Tibial nerve (tissue), 4 donors: ENCODE measurements at regions not wholly inside any gene's neighbourhood (a gene's known extent, or its start where the extent isn't known, plus 50 kb on each side); places are given as distances from the start of the nearest gene placed in this dataset.

Source experiments
- EP300 ChIP-seq, 2 donors: sonication (generic); formaldehyde crosslinking; IDR thresholded peaks; one replicate each; pipeline ENCODE4 v1.6.1; 2017; ENCODE audit warnings: antibody characterized with exemption in 2 of 2, mild to moderate bottlenecking in 1 of 2
- POLR2A ChIP-seq, 2 donors: fragments of 450-650 bp; IDR thresholded peaks; one replicate each; pipeline ENCODE4 v1.6.1; 2017; ENCODE audit warnings: antibody characterized with exemption in 2 of 2, mild to moderate bottlenecking in 2 of 2, moderate library complexity in 2 of 2
- TF ChIP-seq, protein P1 (sequence below), 5 experiments: fragments of 200-600 bp in 3 of 5; fragments of 450-650 bp in 2 of 5; sonication (generic) in 3 of 5; IDR thresholded peaks; one replicate each; pipeline ENCODE4 v1.5.1; 2016 to 2019; ENCODE audit warnings: antibody characterized with exemption in 5 of 5, mild to moderate bottlenecking in 3 of 5, moderate library complexity in 2 of 5

DNA sequence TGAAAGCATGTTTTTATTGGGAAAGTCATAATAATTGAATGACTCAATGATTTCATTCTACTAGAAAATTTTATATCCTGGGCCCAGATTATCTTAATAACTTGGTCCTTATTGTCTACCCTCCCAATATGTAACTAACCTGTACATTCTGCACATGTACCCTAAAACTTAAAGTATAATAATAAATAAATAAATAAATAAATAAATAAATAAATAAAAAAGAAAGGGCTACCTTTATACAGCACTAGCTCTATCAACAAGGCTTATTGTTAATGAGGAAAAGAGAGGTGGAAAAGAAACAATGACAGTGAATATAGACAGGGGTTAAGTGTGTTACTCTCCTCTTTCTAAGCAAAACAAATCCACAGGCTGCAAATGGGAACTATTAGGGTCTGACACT, 83.6 kb downstream of the GRIN2B start:
- TF ChIP-seq, protein P1, sequence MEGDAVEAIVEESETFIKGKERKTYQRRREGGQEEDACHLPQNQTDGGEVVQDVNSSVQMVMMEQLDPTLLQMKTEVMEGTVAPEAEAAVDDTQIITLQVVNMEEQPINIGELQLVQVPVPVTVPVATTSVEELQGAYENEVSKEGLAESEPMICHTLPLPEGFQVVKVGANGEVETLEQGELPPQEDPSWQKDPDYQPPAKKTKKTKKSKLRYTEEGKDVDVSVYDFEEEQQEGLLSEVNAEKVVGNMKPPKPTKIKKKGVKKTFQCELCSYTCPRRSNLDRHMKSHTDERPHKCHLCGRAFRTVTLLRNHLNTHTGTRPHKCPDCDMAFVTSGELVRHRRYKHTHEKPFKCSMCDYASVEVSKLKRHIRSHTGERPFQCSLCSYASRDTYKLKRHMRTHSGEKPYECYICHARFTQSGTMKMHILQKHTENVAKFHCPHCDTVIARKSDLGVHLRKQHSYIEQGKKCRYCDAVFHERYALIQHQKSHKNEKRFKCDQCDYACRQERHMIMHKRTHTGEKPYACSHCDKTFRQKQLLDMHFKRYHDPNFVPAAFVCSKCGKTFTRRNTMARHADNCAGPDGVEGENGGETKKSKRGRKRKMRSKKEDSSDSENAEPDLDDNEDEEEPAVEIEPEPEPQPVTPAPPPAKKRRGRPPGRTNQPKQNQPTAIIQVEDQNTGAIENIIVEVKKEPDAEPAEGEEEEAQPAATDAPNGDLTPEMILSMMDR (IDR thresholded peaks at IDR 0.05), result no peak
- no peak for TF ChIP-seq POLR2A (IDR thresholded peaks at IDR 0.05)
- TF ChIP-seq EP300 (IDR thresholded peaks at IDR 0.05), result no peak
